NB4 (cell line): ENCODE measurements at regions not wholly inside any gene's neighbourhood (a gene's known extent, or its start where the extent isn't known, plus 50 kb on each side); places are given as distances from the start of the nearest gene placed in this dataset.

Experiments used
- POLR2A ChIP-seq: IDR thresholded peaks from 2 replicates; pipeline ENCODE4 v1.6.1; 2011; ENCODE audit warnings: mild to moderate bottlenecking; ENCODE audit not compliant: insufficient read length; ENCODE audit errors: extremely low read depth
- TF ChIP-seq, protein P1 (sequence below): IDR thresholded peaks from one replicate; pipeline ENCODE4 v1.5.1; 2012; ENCODE audit warnings: low read depth, low read length
- TF ChIP-seq, protein P2 (sequence below): IDR thresholded peaks from 2 replicates; pipeline ENCODE4 v1.6.1; 2011; ENCODE audit warnings: low read depth, low read length

DNA sequence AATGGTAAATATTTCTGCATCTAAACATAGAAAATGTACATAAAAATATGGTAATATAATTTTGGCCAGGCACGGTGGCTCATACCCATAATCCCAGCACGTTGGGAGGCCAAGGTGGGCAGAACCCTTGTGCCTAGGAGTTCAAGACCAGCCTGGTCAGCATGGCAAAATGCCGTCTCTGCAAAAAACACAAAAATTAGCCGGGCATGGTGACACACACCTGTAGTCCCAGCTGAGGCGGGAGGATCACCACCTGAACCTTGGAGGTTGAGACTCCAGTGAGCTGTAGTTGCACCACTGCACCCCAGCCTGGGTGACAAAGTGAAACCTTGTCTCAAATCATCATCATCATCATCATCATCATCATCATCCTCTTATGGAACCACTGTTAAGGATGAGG, 230.6 kb upstream of the NCAM1 start:
- TF ChIP-seq, protein P1, sequence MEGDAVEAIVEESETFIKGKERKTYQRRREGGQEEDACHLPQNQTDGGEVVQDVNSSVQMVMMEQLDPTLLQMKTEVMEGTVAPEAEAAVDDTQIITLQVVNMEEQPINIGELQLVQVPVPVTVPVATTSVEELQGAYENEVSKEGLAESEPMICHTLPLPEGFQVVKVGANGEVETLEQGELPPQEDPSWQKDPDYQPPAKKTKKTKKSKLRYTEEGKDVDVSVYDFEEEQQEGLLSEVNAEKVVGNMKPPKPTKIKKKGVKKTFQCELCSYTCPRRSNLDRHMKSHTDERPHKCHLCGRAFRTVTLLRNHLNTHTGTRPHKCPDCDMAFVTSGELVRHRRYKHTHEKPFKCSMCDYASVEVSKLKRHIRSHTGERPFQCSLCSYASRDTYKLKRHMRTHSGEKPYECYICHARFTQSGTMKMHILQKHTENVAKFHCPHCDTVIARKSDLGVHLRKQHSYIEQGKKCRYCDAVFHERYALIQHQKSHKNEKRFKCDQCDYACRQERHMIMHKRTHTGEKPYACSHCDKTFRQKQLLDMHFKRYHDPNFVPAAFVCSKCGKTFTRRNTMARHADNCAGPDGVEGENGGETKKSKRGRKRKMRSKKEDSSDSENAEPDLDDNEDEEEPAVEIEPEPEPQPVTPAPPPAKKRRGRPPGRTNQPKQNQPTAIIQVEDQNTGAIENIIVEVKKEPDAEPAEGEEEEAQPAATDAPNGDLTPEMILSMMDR, result no peak
- TF ChIP-seq POLR2A, result no peak
- TF ChIP-seq, protein P2, sequence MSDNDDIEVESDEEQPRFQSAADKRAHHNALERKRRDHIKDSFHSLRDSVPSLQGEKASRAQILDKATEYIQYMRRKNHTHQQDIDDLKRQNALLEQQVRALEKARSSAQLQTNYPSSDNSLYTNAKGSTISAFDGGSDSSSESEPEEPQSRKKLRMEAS, result no peak
